HG03521 (cell line): ENCODE measurements at regions not wholly inside any gene's neighbourhood (a gene's known extent, or its start where the extent isn't known, plus 50 kb on each side); places are given as distances from the start of the nearest gene placed in this dataset.

Source experiments
- ATAC-seq: cut with Tn5 transposase; IDR thresholded peaks from one replicate; pipeline ENCODE4 v1.9.1; 2021; ENCODE audit warnings: mild to moderate bottlenecking, moderate library complexity; ENCODE audit not compliant: unreplicated experiment

- no peak for ATAC-seq
Observed at GRCh38 chr1:115426231-115426771, 88.3 kb upstream of the NGF start.

- ATAC-seq: no peak
Observed at GRCh38 chr1:115425442-115425841, 87.4 kb upstream of the NGF start.

- ATAC-seq: no peak
Observed at GRCh38 chr1:115423776-115424175, 85.7 kb upstream of the NGF start.

GRCh38 chr1:115419571-115419970, 81.5 kb upstream of the NGF start:
- no peak for ATAC-seq

- no peak for ATAC-seq
Observed at GRCh38 chr1:115413621-115414020, 75.6 kb upstream of the NGF start.

- no peak for ATAC-seq
Observed at GRCh38 chr1:115413208-115413607, 75.2 kb upstream of the NGF start.

GRCh38 chr1:115412733-115413132, 74.7 kb upstream of the NGF start:
- no peak for ATAC-seq

- no peak for ATAC-seq
Observed at GRCh38 chr1:115412286-115412685, 74.2 kb upstream of the NGF start.

- ATAC-seq: no peak
Observed at GRCh38 chr1:115411371-115412063, 73.5 kb upstream of the NGF start.

- no peak for ATAC-seq
Observed at GRCh38 chr1:115409094-115410015, 71.3 kb upstream of the NGF start.

- no peak for ATAC-seq
Observed at GRCh38 chr1:115408533-115408932, 70.5 kb upstream of the NGF start.

GRCh38 chr1:115404911-115405310, 66.9 kb upstream of the NGF start:
- no peak for ATAC-seq

- no peak for ATAC-seq
Observed at GRCh38 chr1:115402753-115403184, 64.7 kb upstream of the NGF start.

- no peak for ATAC-seq
Observed at GRCh38 chr1:115401676-115402075, 63.6 kb upstream of the NGF start.

GRCh38 chr1:115400891-115401290, 62.8 kb upstream of the NGF start:
- ATAC-seq: no peak

- ATAC-seq: no peak
Observed at GRCh38 chr1:115400426-115400825, 62.4 kb upstream of the NGF start.

- ATAC-seq: no peak
Observed at GRCh38 chr1:115398745-115399144, 60.7 kb upstream of the NGF start.
